Midbrain (tissue), 1 donor: ENCODE measurements at regions not wholly inside any gene's neighbourhood (a gene's known extent, or its start where the extent isn't known, plus 50 kb on each side); places are given as distances from the start of the nearest gene placed in this dataset.

ENCODE experiments used
- DNase-seq: peaks from one replicate; lab custom pipeline; 2025; lab: John Stamatoyannopoulos, UW

GRCh38 chr2:5401115-5401657, 291.0 kb upstream of the SOX11 start:
- DNase-seq = no peak

GRCh38 chr2:5403392-5403791, 288.8 kb upstream of the SOX11 start:
- DNase-seq = no peak

GRCh38 chr2:5409898-5410381, 282.2 kb upstream of the SOX11 start:
- DNase-seq = no peak

- no peak for DNase-seq
Observed at GRCh38 chr2:5410991-5411700, 281.0 kb upstream of the SOX11 start.

GRCh38 chr2:5412001-5412400, 280.2 kb upstream of the SOX11 start:
- no peak for DNase-seq

- DNase-seq = no peak
Observed at GRCh38 chr2:5433855-5434254, 258.3 kb upstream of the SOX11 start.

GRCh38 chr2:5437375-5437774, 254.8 kb upstream of the SOX11 start:
- no peak for DNase-seq

- DNase-seq = no peak
Observed at GRCh38 chr2:5440174-5440573, 252.0 kb upstream of the SOX11 start.

- no peak for DNase-seq
Observed at GRCh38 chr2:5442736-5443135, 249.4 kb upstream of the SOX11 start.

- DNase-seq = no peak
Observed at GRCh38 chr2:5444168-5444567, 248.0 kb upstream of the SOX11 start.

- no peak for DNase-seq
Observed at GRCh38 chr2:5444854-5445253, 247.3 kb upstream of the SOX11 start.

- no peak for DNase-seq
Observed at GRCh38 chr2:5449867-5450266, 242.3 kb upstream of the SOX11 start.

GRCh38 chr2:5453220-5454050, 238.7 kb upstream of the SOX11 start:
- no peak for DNase-seq

- no peak for DNase-seq
Observed at GRCh38 chr2:5454051-5454390, 238.2 kb upstream of the SOX11 start.

- no peak for DNase-seq
Observed at GRCh38 chr2:5459041-5459440, 233.1 kb upstream of the SOX11 start.

GRCh38 chr2:5464657-5465056, 227.5 kb upstream of the SOX11 start:
- DNase-seq = no peak

GRCh38 chr2:5465859-5466258, 226.3 kb upstream of the SOX11 start:
- no peak for DNase-seq

GRCh38 chr2:5467178-5467905, 224.8 kb upstream of the SOX11 start:
- DNase-seq = no peak

- DNase-seq = no peak
Observed at GRCh38 chr2:5472673-5473072, 219.5 kb upstream of the SOX11 start.

GRCh38 chr2:5473635-5474034, 218.5 kb upstream of the SOX11 start:
- DNase-seq = no peak

GRCh38 chr2:5474716-5475115, 217.5 kb upstream of the SOX11 start:
- DNase-seq = no peak

GRCh38 chr2:5479265-5479928, 212.8 kb upstream of the SOX11 start:
- no peak for DNase-seq
